SK-N-DZ (cell line): ENCODE measurements at regions not wholly inside any gene's neighbourhood (a gene's known extent, or its start where the extent isn't known, plus 50 kb on each side); places are given as distances from the start of the nearest gene placed in this dataset.

Experiments
- DNase-seq: peaks from one replicate; pipeline ENCODE4 v3.0.0-alpha.2; 2015; ENCODE audit warnings: low spot score

GRCh38 chr1:58143972-58144697 is 402.4 kb downstream of the OMA1 start:
- DNase-seq = no peak

- no peak for DNase-seq
These were observed 410.1 kb downstream of the OMA1 start for GRCh38 chr1:58136387-58136786.

GRCh38 chr1:58135821-58136321 is 410.7 kb downstream of the OMA1 start:
- no peak for DNase-seq

GRCh38 chr1:58133562-58133961 is 413.0 kb downstream of the OMA1 start:
- no peak for DNase-seq

- no peak for DNase-seq
These were observed 423.5 kb downstream of the OMA1 start for GRCh38 chr1:58123051-58123450.

DNA sequence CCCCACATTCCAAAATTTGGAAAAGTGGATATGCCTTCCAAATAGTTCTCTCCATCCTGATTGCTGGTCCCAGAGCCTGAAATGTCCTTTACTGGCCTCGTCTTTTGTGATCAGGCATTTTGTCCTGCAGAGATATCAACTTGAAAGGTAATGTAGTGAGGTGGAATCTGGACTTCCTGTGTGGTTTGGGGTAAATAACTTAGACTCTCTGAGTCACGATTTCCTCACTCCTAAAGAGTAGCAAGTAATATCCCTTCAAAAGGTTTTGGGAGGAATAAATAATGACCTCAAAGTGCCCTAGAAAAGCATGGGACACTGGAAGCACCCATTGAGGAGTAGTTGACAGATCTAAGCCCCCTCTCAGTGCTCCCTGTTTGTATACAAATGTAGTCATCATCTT is 426.6 kb downstream of the OMA1 start:
- no peak for DNase-seq

- DNase-seq = no peak
These were observed 430.2 kb downstream of the OMA1 start for GRCh38 chr1:58116284-58116683.

DNA sequence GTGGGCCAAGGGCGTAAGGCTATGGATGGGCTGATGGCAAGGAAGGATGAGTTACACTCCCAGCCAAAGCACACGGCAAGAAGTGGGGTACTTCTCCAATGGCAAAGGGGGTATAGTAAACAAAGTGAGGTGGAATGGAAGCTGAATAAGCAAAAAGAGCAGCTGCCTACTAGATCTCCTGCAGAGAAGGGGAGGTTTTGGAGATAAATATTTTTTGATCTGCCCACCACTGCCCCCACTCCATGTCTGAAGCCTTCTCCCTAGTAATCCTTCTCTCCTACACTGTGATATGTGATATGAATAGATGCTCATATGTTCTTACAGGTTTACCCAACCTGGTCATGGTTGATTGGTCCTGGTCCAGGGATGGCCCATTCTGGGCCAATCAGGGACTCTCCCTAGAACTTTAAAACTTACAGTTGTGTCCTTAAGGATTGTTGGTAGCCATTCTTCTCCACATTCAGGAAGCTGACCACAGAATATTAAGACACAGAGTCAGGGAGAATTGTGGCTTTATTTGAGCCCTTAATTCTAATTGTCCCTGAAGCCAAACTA is 436.8 kb downstream of the OMA1 start:
- no peak for DNase-seq

DNA sequence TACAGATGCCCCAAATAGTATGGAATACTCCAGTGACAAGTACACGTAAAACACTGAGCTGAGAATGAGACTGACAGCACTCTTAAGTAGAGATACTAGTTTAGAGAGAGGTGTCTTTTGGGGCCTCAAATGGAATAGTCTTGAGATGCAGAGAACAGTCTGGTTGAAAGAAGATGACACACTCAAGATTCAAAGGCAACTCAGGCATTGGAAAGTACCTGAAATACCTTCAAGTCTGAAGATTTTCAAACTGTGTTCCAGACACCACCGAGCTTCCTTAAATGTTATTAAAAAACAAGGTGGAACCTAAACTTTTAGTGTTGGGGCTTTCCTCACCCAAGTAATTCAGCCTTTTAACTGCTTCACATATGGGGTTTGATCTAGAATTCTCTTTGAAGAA is 437.7 kb downstream of the OMA1 start:
- DNase-seq = no peak

- no peak for DNase-seq
These were observed 438.6 kb downstream of the OMA1 start for GRCh38 chr1:58107943-58108342.

DNA sequence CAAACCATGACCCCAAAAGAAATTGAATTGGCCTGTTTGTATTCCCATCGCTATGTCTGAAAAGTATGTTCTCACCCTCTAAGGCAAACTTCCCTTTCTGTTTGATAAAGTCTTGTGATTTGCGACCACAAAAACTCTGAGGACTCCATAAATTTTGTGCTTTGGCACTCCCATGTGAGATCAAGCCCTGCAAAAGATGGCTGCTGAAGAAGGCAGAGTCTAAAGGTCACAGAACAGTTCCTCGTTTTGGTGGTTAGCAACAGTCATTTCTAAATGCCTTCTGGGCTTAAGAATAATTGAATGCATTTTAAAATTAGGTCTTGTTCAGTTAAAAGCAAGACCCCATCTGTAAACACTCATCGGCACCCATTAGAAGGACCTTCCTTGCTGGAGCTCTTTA is 441.6 kb downstream of the OMA1 start:
- DNase-seq = no peak

DNA sequence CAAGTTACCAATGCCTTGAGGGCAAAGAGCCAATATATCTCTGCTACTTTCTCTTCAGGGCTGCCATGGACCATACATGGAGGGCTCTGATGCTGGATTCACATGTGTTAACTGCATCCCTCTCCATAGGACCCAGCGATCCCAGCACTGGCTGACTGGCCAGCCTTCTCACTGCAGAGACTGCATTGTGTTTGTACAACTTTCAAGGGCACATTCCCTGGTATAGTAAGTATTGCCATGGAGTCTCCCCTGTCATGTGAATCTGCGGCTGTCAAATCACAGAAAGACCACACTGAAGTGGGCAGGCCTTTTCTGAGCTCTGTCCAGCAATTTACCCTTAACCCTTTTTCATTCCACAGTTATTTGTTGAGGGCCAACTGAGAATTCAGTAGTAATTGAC is 449.8 kb downstream of the OMA1 start:
- DNase-seq = no peak

- no peak for DNase-seq
These were observed 451.3 kb downstream of the OMA1 start for GRCh38 chr1:58095183-58095582.

DNA sequence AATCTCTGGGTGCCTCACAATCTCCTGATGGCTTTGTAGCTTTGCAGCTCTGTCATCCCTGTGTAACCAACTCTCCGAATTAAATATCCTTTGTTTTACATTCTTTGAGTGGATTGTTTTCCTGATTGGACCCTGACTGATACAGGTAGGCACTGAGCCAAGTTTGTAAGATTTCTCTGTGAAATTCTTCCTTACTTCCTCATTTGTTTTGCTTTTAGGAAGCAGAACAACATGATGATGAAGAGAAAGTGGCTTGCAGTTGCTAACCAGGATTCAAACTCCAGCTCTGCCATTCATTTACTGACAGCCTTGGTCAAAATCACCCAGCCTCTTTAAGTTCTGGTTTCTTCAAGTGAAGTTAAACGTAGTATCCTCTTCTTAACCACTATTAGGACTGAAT is 452.3 kb downstream of the OMA1 start:
- DNase-seq = no peak

DNA sequence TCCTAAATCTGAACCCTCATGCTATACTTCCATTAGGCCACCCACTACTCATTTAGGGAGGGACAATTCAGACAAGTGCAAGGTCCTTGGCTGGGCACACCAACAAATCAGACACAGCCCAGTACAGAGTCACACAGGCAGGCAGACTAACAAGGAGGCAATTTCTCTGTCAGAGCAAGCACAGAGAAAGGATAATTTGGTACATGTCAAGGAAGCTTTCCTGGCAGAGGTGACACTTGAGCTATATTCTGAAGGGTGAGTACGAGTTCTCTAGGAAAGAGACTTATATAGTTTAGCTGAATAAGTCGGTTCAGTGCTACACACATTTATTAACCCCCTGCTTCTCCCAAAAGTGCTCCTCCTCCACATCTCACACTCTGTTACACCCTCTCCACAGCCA is 455.9 kb downstream of the OMA1 start:
- DNase-seq = no peak

- no peak for DNase-seq
These were observed 456.5 kb downstream of the OMA1 start for GRCh38 chr1:58089898-58090534.

GRCh38 chr1:58084266-58084665 is 462.3 kb downstream of the OMA1 start:
- DNase-seq = no peak

GRCh38 chr1:58082596-58082995 is 463.9 kb downstream of the OMA1 start:
- DNase-seq = no peak

GRCh38 chr1:58076258-58076657 is 470.3 kb downstream of the OMA1 start:
- DNase-seq = no peak

- no peak for DNase-seq
These were observed 471.3 kb downstream of the OMA1 start for GRCh38 chr1:58075188-58075578.

GRCh38 chr1:58072450-58072849 is 474.1 kb downstream of the OMA1 start:
- DNase-seq = no peak

DNA sequence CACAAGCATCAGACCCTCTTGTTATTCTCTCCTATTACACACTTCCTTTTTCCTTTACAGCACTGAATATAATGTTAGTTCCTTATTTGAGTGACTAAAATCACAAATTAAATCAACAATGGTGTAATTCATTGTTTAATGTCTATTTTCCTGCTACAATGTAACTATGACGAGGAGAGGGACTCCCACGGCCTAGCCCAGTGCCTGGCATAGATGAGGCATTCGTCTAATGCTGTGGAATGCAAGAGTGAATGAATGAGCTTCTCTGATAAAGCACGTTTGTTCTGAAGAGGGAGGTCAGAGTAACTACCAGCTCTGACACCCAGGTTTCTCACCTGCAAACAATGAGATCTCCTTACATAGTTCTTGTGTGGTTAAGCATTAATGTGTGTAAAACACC is 479.4 kb downstream of the OMA1 start:
- no peak for DNase-seq

DNA sequence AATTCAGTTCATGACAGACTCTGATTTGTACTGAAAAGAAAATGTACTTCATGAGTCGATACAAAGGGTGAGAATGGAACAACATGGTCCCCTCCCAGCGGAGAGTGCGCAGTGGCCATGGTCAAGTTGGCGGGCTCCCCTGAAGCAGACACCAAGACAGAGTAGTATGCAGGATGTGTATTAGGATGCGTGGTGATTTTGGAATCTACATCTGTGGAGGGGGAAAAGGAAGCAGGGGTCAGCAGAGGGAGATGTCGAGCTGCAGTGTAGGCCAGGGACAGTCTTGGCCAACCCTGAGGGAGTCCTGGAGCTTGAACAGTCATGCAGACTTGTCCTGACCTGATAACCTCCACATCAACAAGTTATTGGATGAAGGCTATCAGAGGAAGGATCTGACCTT is 481.0 kb downstream of the OMA1 start:
- no peak for DNase-seq
